HG03064 (cell line): ENCODE measurements at regions not wholly inside any gene's neighbourhood (a gene's known extent, or its start where the extent isn't known, plus 50 kb on each side); places are given as distances from the start of the nearest gene placed in this dataset.
"Not testable (repeated sequence)": the region's sequence is repeated elsewhere in the genome, so short reads cannot be mapped to it uniquely, and the experiment has no call there.

Experiments
- ATAC-seq: cut with Tn5 transposase; IDR thresholded peaks from one replicate; pipeline ENCODE4 v1.9.1; 2021; ENCODE audit warnings: low read depth; ENCODE audit not compliant: unreplicated experiment

GRCh38 chr2:31739161-31739560, 158.4 kb upstream of the SRD5A2 start:
- ATAC-seq, result no peak

- ATAC-seq, result no peak
These were observed 156.1 kb upstream of the SRD5A2 start for GRCh38 chr2:31736695-31737454.

GRCh38 chr2:31735716-31736115, 155.0 kb upstream of the SRD5A2 start:
- no peak for ATAC-seq

- no peak for ATAC-seq
These were observed 148.8 kb upstream of the SRD5A2 start for GRCh38 chr2:31729442-31730092.

- no peak for ATAC-seq
These were observed 148.3 kb upstream of the SRD5A2 start for GRCh38 chr2:31729065-31729439.

GRCh38 chr2:31728406-31729064, 147.8 kb upstream of the SRD5A2 start:
- no peak for ATAC-seq

- no peak for ATAC-seq
These were observed 145.7 kb upstream of the SRD5A2 start for GRCh38 chr2:31726457-31726856.

- ATAC-seq, result no peak
These were observed 144.7 kb upstream of the SRD5A2 start for GRCh38 chr2:31725444-31725843.

- no peak for ATAC-seq
These were observed 131.0 kb upstream of the SRD5A2 start for GRCh38 chr2:31711737-31712136.

GRCh38 chr2:31710121-31710520, 129.4 kb upstream of the SRD5A2 start:
- no peak for ATAC-seq

GRCh38 chr2:31707992-31708391, 127.3 kb upstream of the SRD5A2 start:
- no peak for ATAC-seq

GRCh38 chr2:31704561-31705212, 123.9 kb upstream of the SRD5A2 start:
- no peak for ATAC-seq

GRCh38 chr2:31703253-31703652, 122.5 kb upstream of the SRD5A2 start:
- no peak for ATAC-seq

GRCh38 chr2:31698722-31699121, 118.0 kb upstream of the SRD5A2 start:
- ATAC-seq, result no peak

- no peak for ATAC-seq
These were observed 115.3 kb upstream of the SRD5A2 start for GRCh38 chr2:31696068-31696467.

GRCh38 chr2:31694444-31694843, 113.7 kb upstream of the SRD5A2 start:
- ATAC-seq, result no peak

- no peak for ATAC-seq
These were observed 113.1 kb upstream of the SRD5A2 start for GRCh38 chr2:31693882-31694281.

- ATAC-seq, result no peak
These were observed 107.5 kb upstream of the SRD5A2 start for GRCh38 chr2:31688282-31688681.

- ATAC-seq, result not testable (repeated sequence)
These were observed 102.8 kb upstream of the SRD5A2 start for GRCh38 chr2:31683506-31683905.

GRCh38 chr2:31675485-31675901, 94.8 kb upstream of the SRD5A2 start:
- no peak for ATAC-seq

- ATAC-seq, result no peak
These were observed 93.7 kb upstream of the SRD5A2 start for GRCh38 chr2:31674446-31674845.
